NCI-H345 treated with DMSO at 0.1 percent for 48 hours (cell line): ENCODE measurements at regions not wholly inside any gene's neighbourhood (a gene's known extent, or its start where the extent isn't known, plus 50 kb on each side); places are given as distances from the start of the nearest gene placed in this dataset.

Source experiments
- DNase-seq: peaks from one replicate; lab custom pipeline; 2025; ENCODE audit not compliant: unreplicated experiment; lab: John Stamatoyannopoulos, UW

- no peak for DNase-seq
Observed at GRCh38 chr5:4180703-4181102, 585.1 kb downstream of the IRX1 start.

- DNase-seq, result no peak
Observed at GRCh38 chr5:4182144-4182543, 586.5 kb downstream of the IRX1 start.

GRCh38 chr5:4185127-4185526, 589.5 kb downstream of the IRX1 start:
- no peak for DNase-seq

GRCh38 chr5:4188704-4189103, 593.1 kb downstream of the IRX1 start:
- no peak for DNase-seq

- no peak for DNase-seq
Observed at GRCh38 chr5:4189317-4189716, 593.7 kb downstream of the IRX1 start.

GRCh38 chr5:4191041-4191440, 595.4 kb downstream of the IRX1 start:
- DNase-seq, result no peak

GRCh38 chr5:4191703-4192102, 596.1 kb downstream of the IRX1 start:
- no peak for DNase-seq

- no peak for DNase-seq
Observed at GRCh38 chr5:4192111-4192510, 596.5 kb downstream of the IRX1 start.

GRCh38 chr5:4196744-4197143, 601.1 kb downstream of the IRX1 start:
- no peak for DNase-seq

- no peak for DNase-seq
Observed at GRCh38 chr5:4197151-4197550, 601.5 kb downstream of the IRX1 start.

GRCh38 chr5:4198461-4198860, 602.8 kb downstream of the IRX1 start:
- no peak for DNase-seq

GRCh38 chr5:4199049-4199841, 603.6 kb downstream of the IRX1 start:
- no peak for DNase-seq

GRCh38 chr5:4203146-4203545, 607.5 kb downstream of the IRX1 start:
- no peak for DNase-seq

GRCh38 chr5:4204276-4205141, 608.9 kb downstream of the IRX1 start:
- peak; percentile 1 for DNase-seq

- no peak for DNase-seq
Observed at GRCh38 chr5:4205398-4205797, 609.8 kb downstream of the IRX1 start.

GRCh38 chr5:4206127-4206526, 610.5 kb downstream of the IRX1 start:
- no peak for DNase-seq

GRCh38 chr5:4207486-4207885, 611.9 kb downstream of the IRX1 start:
- DNase-seq, result no peak

GRCh38 chr5:4208537-4208936, 612.9 kb downstream of the IRX1 start:
- DNase-seq, result no peak

- DNase-seq, result no peak
Observed at GRCh38 chr5:4208996-4209395, 613.4 kb downstream of the IRX1 start.

GRCh38 chr5:4212071-4212739, 616.6 kb downstream of the IRX1 start:
- DNase-seq, result no peak

- DNase-seq, result no peak
Observed at GRCh38 chr5:4212981-4213819, 617.6 kb downstream of the IRX1 start.
